ENCODE measurements at regions not wholly inside any gene's neighbourhood (a gene's known extent, or its start where the extent isn't known, plus 50 kb on each side); places are given as distances from the start of the nearest gene placed in this dataset.
A peak's percentile ranks its signal among the peaks of the same experiment; 100 is the strongest.

DNA sequence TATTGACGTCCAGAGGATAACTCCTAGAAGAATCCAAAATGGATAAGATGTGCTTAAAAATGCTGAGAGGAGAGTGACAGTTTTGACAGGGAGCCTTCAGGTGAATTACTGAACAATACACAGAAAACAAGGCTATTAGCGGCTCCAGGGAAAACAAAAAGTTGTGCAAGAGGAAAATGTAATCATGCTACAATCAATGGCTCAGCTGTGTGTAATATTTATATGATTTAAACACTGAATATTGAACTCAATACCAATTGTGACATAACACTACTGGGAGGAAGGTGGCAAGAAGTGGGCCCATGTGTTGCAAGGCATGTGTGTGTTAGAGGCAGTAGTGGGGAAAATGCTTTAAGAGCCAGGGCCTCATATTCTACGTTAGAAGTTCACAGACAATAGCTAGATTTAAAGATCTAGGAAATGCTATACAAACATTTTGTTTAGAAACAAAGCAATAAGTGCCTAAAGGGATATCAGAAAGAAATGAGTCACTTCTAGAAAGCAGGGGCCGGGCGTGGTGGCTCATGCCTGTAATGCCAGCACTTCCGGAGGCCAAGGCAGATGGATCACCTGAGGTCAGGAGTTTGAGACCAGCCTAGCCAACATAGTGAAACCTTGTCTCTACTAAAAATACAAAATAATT lies 253.2 kb upstream of the IRX5 start:
- DNase-seq (ENCODE audit: low read depth), result no peak

DNA sequence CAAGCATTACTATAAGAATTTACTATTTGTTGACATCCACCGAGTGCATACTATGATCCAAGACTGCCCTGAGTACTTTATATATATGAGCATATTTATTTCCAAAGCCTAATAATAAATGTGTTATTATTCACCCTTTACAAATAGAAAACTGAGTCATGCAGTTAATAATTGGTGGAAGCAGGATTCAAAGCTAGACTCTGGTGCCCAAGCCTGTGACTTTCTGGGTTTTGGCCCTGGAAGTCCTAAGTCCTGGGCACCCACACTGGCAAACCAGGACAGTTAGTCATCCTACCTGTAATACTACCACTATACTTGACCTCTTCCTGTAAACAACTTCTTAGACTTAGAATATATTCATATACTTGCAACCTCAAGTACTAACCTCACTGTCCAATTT lies 257.4 kb upstream of the IRX5 start:
- no peak for DNase-seq (ENCODE audit: low read depth)

DNA sequence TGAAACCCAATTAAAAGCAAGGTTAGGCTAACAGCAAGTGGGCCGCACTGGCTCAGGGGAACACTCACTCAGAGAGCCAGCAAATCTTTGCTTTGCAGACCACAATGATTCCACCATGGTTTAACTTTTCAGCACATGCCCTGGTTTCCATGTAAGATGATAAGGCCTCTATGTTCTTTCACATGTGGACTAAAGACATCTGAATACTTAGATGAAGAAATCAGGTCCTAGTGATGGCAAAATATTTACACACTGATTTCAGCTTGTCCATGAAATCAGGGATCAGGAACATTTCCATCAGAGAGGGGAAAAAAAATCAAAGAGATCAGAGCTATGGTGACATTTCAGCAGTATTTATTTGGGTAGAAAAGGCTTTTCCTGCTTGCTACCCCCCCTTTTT lies 258.2 kb upstream of the IRX5 start:
- DNase-seq (ENCODE audit: low read depth), result no peak

DNA sequence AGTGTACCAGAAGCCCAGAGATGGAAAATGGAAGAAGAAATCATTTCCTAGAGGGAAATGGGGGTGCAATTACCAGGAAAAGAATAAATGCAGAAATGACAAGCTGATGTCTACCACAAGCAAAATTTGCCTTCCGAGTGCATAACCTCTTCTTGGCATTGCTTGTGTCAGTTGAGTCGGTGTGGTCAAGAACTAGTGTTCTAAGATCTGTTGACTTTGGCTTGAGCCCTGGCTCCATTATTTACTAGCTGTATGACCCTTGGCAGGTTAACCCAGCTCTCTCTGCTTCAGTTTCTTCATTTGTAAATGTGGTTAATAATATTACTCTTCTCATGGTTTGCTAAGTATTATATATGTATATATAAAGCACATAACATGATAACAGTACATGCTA lies 273.0 kb upstream of the IRX5 start:
- DNase-seq (ENCODE audit: low read depth), result no peak

DNA sequence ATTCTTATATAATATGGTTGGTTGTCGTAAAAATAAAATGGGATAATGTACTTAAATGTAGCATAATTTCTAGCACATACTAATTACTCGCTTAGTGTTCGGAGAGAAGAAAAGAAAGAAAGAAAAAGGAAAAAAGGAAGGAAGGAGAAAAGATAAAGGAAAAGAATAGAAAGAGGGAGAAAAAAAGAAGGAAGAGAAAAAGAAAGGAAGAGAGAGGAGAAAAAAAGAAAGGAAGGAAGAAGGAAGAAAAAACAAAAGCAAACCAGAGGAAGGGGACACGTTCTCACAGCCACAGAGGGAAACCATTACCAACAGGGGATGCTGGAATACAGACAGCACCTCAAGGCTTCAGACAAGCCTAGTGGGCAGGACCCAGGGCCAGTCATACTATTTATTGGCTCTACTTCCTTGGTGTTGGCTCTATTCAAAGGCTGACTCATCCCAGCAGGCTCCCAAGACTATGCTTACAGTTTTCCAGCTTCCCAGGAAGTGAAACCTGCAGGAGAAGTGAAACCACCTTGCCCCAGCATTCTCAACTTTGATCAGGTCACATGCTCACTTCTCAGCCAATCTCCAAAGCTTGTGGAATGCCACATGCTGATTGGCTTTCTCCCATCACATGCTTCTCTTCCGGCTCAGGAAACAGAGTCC lies 273.5 kb upstream of the IRX5 start:
- DNase-seq (ENCODE audit: low read depth), result peak; percentile 10

DNA sequence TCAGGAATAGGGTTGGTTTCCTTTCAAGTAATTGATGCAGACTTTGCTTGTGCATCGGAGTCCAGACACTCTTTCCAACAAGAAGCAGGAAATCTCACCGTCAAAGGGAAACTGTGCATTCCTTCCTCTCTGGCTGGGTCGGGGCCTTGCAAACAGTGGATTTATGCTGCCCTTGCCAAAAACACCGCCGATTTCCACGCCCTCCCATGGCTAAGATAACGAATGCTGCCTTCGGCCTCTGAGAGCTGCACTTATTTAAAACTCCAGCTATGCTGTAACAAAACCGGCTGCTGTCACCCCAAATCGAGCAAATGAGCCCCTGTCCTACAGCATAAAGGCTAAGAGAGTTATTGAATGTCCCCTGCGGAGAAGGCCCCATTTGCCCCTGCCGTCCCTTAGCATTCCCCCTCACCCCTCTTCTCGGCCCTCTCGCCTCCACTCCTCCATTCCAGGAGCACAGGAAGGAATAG lies 275.5 kb upstream of the IRX5 start:
- DNase-seq (ENCODE audit: low read depth), result peak; percentile 11

DNA sequence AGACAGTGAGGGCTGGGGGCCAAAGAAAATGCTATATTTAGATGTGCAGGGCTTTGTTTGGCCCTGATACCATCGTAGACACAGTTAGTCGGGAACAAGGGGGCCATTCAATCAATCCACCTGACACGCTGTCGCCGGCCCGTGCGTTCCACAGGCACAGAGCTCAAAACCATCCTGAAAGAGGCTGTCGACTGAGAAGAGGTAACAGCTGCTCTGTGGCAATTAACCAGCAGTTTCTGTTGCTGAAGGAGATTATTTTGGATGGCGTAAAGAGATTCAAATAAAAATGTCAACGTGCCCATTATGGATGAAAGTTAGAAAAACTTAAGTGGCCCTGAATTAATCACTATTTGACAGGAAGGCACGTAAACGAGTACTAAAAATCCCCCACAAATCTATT lies 276.2 kb upstream of the IRX5 start:
- DNase-seq (ENCODE audit: low read depth), result no peak

DNA sequence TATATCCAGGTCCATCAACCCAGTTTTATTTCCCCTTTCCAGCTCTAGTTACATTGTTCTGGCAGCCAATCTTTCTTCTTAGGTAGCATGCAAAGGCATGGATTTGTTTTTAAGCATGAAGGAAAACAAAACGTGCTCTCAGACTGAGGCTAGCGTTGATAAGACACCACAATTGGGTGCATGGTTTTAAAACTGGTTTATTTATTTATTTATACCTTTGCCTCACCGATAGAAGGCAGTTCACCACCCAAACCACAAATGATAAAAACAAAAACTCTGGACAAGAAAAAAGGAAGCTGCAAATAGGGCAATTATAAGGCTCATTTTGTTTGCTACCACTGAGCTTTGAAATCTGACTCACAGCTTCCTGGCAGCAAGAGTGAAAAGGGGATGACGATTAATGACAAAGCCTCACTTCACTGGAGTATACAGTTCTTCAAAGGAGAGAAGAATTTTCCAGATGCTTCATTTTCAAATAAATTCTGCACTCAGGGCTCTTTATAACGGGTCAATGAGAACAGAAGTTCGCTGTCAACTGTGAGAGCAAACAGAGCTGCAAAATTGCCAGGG lies 278.4 kb upstream of the IRX5 start:
- no peak for DNase-seq (ENCODE audit: low read depth)

DNA sequence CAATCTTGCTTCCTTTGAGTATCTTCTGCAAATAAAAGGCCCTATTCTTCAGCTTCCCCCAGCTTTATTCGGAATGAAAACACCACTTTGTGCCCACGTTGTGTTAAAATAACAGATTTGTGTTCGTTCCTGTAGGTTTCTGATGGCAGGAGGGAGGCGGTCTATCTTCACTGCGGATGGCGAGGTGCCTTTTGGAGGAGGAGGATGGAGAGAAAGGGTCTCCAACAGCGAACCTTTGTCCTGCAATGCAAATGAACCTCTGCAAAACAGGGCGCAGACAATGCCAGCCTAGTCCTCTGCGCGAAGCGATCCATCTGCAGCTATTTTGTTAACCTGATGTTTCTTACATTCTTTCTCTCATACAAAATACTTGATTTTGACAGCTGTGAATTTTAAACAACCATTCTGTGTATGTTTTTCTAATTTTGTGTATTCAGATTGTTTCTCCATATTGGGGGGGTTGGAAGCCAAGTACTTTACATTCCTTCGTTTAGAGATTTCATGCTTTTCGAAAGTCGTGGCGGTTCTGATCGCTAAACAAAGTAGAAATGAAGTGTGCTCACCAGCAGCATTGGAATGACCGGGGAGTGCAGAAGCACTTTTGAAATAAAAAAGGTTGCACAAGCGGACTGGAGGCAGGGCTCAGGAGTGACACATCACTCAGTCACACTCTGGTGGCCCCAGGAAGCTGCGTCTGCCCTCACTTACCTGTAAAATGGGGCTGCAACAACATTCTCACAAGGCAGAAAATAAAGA lies 279.0 kb upstream of the IRX5 start:
- DNase-seq (ENCODE audit: low read depth), result no peak

DNA sequence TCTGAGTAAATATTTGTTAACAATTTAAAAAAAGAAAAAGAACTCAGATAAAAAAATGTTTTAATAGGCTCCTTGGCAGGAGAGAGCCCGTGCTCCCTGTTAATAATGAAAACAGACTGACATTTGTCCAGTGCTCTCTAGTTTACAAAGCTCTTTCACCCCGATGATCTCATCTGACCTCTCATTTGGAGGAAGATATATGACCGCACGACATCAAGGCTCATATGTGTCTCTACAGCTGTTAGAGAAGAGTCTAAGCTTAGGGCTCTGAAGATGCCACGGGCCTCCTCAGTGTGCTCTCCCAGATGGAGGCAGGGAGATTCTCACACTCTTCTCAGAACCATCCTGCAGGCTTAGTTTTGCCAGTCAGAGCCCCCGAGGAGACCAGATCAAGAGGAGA lies 280.8 kb upstream of the IRX5 start:
- DNase-seq (ENCODE audit: low read depth), result no peak

DNA sequence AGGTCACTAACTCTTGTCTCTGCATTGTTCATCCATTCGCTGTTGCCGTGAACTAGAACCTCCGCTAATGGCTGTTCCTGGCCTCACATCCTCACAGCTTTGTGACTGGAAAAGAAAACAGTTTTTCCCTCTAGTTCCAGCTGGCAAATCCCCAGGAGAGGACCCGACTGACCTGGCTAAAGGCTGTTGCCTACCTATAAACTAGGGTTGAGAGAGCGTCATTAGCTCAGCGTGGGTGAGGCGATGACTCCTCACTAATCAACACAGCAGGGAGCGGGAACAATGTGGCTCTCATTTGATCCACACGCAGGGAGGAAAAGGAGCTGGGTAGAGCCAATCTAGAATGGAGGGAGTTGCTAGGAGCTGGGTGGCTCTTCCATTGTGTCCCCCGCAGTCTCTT lies 282.1 kb upstream of the IRX5 start:
- DNase-seq (ENCODE audit: low read depth), result no peak

DNA sequence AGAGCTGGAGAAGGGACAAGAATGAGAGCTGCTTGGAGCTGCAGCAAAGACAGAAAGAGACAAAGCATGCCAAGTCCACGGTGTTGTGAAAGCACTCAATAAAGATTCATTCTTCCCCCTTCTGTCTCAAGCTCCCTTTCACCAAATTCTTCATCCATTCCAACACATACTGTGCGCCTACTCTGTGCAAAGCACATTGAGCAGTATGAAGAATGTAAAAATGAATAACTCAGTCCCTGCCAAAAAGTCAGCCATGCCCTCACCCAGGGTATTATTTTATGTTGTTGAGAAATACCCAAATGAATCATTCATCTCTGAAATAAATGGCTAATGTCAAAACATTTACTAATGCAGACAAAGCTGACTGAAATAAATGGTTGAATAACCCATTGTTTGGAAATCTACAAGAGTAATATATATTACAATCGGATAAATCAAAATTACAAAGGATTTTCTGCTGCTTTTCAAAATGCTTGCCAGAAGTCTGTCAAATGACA lies 282.9 kb upstream of the IRX5 start:
- DNase-seq (ENCODE audit: low read depth), result no peak

DNA sequence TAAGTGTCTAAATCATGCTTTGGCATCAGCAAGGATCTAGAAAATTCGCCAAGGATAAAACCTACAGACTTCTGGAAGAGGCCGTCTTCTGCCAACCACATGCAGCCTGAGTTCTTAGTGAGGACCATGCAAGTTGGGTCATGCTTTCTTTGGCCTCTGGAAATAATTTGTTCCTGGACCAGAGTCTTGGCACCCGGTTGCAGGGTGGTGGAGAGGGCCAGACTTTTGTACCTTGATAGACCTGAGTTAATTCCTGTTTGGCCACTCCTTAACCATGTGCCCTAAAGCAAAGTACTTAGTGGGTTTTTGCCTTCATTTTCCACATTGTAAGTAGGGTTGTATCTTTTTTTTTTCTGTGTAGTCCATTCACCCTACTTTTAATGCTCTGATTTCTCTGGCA lies 283.4 kb upstream of the IRX5 start:
- DNase-seq (ENCODE audit: low read depth), result no peak

DNA sequence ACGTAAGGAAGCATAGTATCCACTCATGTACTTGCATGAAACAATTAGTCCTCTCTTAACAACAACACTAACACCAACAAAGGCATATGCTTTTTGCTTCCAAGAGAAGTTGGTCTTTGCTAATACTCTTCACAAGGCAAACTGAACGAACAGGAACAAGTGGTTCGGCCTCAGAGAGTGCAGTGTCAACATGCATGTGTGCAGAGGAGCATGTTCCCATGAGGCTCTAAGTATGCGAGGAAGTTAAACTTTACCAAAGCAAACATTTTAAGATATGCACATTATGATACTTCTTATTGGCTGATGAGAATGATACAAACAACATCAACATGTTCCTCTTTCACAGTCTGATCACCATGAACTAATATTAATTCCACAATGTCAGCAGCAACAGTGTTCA lies 285.3 kb upstream of the IRX5 start:
- no peak for DNase-seq (ENCODE audit: low read depth)

DNA sequence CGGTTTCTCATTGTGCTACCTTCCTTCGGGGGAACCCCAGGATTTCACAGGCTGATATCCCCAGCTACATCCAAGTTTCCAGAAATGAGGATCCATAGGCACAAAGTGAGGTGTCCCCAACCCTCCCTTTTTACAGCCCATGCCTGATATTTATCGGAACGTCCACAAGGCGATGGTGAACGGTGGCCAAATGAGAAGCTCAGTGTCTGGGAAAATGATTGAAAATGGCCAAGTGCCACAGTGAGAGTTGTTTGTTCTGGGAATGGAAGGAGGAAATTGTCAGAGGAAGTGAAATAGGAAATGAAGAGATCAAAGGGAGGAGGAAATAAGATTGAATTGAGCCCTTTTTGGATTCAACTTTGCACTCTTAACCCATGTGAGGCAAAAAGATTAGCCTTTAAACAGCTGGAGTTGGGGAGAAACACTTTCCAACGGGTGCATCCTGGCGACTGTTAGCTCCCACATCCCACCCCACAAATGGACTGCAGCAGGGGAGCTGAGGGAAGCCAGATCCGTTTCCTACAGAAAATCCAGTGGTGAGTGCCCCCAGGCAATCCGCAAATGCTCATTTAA lies 294.4 kb upstream of the IRX5 start:
- no peak for DNase-seq (ENCODE audit: low read depth)

DNA sequence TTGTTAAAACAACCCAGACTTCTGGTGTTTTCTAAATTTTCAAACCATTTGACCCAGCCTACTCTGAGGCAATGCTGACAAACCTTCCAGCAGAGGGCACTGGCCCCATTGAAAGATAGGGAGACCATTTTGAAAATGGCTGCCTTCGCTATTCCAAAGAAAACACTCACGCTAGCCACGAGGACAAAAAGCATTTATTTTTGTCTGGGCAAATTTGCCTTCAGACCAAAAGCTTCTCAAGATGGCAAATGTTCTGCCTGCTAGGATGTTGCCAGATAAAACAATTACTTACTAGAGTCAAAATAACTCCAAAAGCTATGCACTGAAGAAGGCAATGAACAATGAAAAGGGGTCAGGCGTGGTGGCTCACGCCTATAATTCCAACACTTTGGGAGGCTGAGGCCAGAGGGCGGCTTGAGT lies 296.7 kb upstream of the IRX5 start:
- DNase-seq (ENCODE audit: low read depth), result peak; percentile 18

DNA sequence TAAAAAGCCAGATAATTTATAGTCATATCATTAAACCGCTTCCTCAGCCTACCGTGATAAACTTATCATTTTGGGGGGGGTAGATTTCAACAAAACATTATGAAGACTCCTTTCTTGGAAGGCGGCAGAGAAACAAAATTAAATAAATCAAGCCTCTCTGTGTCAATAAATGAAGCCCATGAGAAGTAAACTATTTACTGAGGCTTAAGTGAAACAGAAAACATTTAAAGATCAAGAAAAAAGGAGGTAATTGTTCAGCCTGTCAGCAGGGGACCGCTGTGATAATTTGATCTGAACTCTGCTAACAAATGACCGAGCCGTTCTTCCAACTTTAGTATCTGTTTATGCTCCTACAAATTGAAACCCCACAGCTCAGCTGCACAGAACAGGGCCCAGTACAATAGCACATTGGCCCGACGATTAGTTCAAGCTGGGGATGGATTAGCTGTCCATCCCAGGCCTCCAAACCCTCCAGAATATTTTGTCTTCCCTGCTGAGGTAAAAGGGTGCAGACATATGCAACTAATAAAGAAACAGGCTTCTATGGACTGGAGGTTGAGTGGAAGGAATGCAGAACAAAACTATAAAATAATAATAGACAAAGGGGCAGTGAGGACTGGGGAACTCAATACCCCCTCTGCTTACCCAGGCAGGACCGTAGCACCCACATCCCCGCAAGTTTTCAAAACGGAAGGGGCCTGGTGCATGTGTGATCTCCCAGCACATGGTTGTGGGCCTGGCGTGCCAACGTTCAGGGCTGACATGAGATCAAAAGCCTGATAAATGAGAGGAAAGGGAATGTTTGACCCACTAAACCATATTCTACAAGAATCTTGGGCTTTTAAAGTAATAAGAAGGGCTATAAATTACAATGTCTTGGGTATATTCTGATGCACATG lies 298.1 kb upstream of the IRX5 start:
- DNase-seq (ENCODE audit: low read depth), result no peak

DNA sequence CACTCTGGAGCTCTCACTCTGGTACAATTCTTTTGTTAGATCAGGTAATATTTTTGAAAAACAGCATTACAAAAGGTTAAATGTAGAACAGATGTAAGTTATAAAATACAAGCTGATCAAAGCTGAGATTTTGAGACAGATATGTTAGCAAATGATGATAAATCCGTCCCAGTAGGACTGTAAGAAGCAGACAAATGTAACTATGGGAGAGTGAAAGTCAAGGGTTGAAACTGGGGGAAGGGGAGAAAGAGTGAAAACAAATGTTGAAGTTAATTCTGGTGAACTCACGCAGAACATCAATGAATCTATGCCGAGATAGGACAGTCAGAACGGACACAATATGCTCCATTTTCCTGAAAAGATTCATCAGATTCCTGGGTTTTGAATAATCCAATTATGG lies 298.9 kb upstream of the IRX5 start:
- DNase-seq (ENCODE audit: low read depth), result no peak

DNA sequence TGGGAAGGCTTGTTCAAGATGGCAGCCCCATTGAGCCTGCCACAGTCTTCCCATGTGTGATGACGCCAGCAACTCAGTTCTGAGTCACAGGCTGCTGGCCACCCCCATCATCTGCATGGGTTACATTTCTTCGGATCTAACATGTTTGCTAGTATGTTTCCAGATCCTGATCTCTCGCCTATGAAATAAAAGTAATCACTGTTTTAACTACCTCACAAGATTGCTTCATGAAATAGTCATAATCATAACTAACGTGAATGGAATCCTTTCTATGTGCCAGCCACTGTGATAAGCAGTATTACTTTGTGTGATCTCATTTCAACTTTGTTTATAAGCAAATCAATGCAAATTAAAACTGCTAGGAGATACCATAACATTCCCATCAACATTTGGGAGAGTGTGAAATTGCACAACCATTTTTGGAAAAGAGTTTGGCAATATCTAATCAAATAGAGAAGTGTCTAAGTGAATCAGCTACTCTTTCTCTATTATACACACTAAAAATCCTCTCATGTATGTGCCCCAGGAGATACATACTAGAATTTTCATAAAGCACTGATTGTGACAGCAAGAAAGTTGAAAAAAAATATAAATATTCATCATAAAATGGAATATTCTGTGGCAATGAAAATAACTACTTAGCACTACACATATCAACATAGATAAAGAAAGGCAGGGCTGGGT lies 300.2 kb upstream of the IRX5 start:
- peak; percentile 25 for DNase-seq (ENCODE audit: low read depth)

DNA sequence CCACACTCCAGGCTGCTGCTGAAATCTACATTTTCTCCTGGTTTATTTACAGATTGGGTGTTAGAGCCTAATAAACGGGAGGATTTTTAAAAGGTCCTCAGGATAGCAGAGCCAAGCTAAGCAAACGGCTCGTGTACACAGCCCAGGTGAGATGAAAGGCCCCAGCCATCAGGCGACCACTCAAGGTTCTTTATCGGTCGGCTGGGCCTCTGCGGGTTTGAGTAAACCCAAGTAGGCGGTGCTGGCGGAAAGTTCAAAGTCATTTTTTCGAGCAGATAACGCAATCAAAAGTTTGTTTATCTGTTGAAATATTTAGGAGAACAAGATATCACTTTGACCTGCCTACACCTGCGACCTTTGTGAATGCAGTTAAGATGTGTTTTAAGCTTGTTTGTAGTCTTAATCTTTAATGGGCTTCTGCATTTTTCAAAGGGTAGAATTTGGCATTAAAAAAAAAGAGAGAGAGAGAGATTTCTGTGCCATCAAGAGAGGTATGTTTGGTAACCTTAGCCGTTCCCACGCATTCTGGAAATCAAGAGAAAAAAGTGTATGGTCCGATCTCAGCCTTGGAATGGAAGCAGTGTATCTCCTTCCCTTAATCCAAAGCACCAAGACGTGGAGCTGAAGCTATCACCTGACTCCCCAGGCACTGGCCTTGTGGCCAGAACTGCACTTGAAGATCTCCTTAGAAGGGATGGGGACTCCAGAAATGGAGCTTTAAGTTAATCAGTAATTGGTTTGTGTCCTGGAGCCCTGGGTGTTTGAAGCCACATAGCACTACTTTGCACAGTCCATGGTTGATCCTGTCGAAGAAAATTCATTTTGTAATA lies 301.7 kb upstream of the IRX5 start:
- no peak for DNase-seq (ENCODE audit: low read depth)

Measured in iris pigment epithelial cell (primary cell).